H7 (cell line): ENCODE measurements at regions not wholly inside any gene's neighbourhood (a gene's known extent, or its start where the extent isn't known, plus 50 kb on each side); places are given as distances from the start of the nearest gene placed in this dataset.

Experiments
- DNase-seq: peaks from one replicate; pipeline ENCODE4 v3.0.0; 2012
- H3K27me3 ChIP-seq: 2 replicates; pipeline ENCODE4 v1.6.0; 2011; ENCODE audit warnings: mild to moderate bottlenecking, low read length; ENCODE audit not compliant: control insufficient read depth, insufficient read depth
- H3K36me3 ChIP-seq: replicated peaks from 2 replicates; pipeline ENCODE4 v1.5.1; 2011; ENCODE audit warnings: low read length; ENCODE audit not compliant: control insufficient read depth, insufficient read depth
- H3K4me3 ChIP-seq: 2 replicates; pipeline ENCODE4 v1.5.1; 2011; ENCODE audit warnings: low read depth, mild to moderate bottlenecking, control low read depth, low read length, moderate library complexity; ENCODE audit not compliant: insufficient read depth

DNA sequence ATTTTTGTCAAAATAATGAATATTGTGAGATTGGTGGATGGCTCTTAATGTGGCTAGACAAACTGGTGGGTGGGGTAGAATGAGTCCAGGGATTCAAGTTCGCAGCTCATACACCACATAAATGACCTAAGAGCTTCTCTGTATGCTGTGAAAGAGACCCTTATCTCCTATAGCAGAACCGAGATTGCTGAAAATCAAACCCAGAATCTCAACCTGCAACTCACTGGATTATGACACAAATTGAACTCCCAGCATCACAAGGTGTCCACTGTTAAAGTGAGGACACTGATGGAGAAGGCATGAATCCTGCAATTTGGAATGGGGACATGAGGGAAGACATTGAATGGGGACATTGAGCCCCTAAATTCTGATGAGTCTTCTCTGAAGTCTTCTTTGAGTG is 51.3 kb upstream of the CNKSR3 start:
- Histone ChIP-seq H3K27me3 (no peaks in the 10 kb centered on the region), H3K4me3 (no peak overlapping the region), H3K36me3 (no peaks in the 10 kb centered on the region)
- no peak for DNase-seq

GRCh38 chr6:154565331-154565730 is 54.8 kb upstream of the CNKSR3 start:
- Histone ChIP-seq H3K36me3 (no peaks in the 10 kb centered on the region), H3K27me3 (no peaks in the 10 kb centered on the region), H3K4me3 (no peak overlapping the region)
- no peak for DNase-seq

- Histone ChIP-seq H3K4me3 (no peak overlapping the region), H3K36me3 (no peaks in the 10 kb centered on the region), H3K27me3 (no peaks in the 10 kb centered on the region)
- no peak for DNase-seq
Measured at GRCh38 chr6:154566866-154567265, 56.4 kb upstream of the CNKSR3 start.

- Histone ChIP-seq H3K27me3 (no peaks in the 10 kb centered on the region), H3K36me3 (no peaks in the 10 kb centered on the region), H3K4me3 (no peak overlapping the region)
- DNase-seq = no peak
Measured at GRCh38 chr6:154567695-154568220, 57.3 kb upstream of the CNKSR3 start.

- DNase-seq = no peak
- H3K27me3 ChIP-seq = no peaks in the 10 kb centered on the region
- H3K36me3 ChIP-seq = no peaks in the 10 kb centered on the region
- no peak overlapping the region for H3K4me3 ChIP-seq
Measured at GRCh38 chr6:154569156-154569862, 58.8 kb upstream of the CNKSR3 start.

DNA sequence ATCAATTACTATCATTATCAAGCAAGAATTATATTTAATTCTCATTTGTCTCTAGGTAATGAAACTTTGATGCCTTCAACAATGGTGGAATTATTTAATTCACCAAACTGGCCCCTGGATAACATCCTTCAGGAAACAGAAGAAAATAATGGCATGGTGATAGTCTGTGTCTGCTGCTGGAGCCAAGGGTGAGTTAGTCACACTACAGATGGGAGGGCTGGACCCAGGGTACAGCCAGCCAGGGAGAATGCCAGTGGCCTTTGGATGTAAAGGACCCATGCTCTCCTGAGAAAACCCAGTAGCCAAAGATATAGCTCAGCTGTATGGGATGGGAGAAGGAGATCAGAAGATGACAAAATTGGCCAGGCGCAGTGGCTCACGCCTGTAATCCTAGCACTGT is 60.0 kb upstream of the CNKSR3 start:
- H3K27me3 ChIP-seq = no peaks in the 10 kb centered on the region
- no peak overlapping the region for H3K4me3 ChIP-seq
- H3K36me3 ChIP-seq = no peaks in the 10 kb centered on the region
- DNase-seq = no peak

- H3K36me3 ChIP-seq = no peaks in the 10 kb centered on the region
- no peak overlapping the region for H3K4me3 ChIP-seq
- no peak for DNase-seq
- H3K27me3 ChIP-seq = no peaks in the 10 kb centered on the region; the same call in 1 of the 2 replicates
Measured at GRCh38 chr6:154572556-154572955, 62.1 kb upstream of the CNKSR3 start.

DNA sequence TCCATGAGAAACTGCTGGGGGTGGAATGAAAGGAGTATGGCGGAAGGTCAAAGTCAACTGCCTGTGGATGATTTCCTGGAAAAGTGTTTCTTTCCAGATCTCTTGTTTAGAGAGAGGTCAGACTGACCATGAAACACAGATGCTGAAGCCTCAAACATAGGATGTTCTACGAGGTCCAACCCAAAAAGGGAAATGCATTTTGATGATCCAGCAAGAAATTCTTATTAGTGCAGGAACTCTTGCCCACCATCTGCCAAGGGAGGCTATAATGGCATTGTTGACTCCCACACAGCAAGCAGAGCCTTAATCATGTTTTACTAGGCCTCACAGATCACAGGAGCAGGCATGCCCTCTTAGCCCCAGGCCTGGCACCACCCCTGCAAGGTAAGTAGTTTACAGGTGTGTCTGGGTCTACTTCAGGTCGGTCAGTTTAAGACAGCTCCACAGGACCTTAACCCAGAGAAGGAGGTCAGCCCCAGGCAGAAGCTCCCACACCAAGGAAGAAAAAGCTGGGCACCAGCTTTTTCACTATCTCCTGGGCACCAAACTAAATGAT is 67.6 kb upstream of the CNKSR3 start:
- no peak overlapping the region for H3K4me3 ChIP-seq
- no peaks in the 10 kb centered on the region; the same call in 1 of the 2 replicates for H3K27me3 ChIP-seq
- no peak for DNase-seq
- H3K36me3 ChIP-seq = no peaks in the 10 kb centered on the region

DNA sequence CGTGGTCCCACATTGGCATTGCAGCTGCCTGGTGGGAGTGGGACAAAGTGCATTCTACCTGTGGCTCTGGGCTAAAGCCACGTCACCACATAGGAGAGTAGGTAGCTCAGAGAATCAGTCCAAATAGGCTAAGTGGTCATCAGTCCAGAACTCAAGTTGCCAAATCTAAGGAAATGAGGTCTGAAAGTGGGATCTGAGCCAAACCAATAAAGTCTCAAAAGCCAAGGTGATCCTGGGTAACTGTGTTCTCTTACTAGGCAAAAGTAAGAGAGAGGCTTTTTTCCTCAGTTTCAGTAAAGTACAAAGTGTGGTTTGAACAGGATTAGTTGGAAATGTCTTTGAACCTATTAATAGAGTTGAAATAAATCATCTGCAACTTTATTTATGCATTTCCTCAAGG is 68.6 kb upstream of the CNKSR3 start:
- no peak for DNase-seq
- H3K36me3 ChIP-seq = no peaks in the 10 kb centered on the region
- no peaks in the 10 kb centered on the region; the same call in 1 of the 2 replicates for H3K27me3 ChIP-seq
- H3K4me3 ChIP-seq = no peak overlapping the region

GRCh38 chr6:154579485-154579884 is 69.0 kb upstream of the CNKSR3 start:
- Histone ChIP-seq H3K36me3 (no peaks in the 10 kb centered on the region), H3K27me3 (no peaks in the 10 kb centered on the region; the same call in 1 of the 2 replicates), H3K4me3 (no peak overlapping the region)
- DNase-seq = no peak

DNA sequence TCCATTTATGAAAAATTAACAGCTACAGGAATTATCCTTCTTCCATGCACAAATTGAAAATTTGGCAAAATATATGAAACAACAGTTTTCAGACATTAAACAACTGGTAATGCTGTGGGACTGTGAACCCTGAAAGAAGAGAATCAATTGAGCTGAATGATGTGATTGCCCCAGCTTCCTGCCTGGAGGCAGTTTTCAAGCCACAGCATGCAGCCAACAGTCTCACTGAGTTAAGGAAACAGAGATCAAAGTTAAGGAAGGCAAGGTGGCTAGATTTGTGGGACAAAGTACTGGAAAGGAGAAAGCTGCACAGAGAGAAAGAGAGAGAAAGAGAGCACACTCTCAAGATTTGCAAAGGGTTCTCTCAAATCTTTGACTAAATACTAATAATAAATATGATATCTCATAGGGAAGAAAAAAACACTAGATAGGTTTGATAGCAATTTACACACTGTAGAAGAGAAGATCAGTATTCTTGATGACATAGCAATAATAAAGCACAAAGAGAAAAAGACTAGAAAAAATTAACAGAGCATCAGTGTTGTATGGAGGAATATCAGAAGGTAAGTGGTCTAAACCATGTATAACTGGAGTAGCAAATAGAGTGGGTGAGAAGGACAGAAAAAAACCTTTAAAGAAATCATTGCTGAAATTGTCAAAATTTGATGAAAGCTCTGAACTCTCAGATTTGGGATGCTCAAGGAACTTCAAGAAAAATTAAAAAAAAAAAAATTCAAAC is 70.1 kb upstream of the CNKSR3 start:
- H3K4me3 ChIP-seq = no peak overlapping the region
- H3K27me3 ChIP-seq = no peaks in the 10 kb centered on the region; the same call in 1 of the 2 replicates
- no peak for DNase-seq
- H3K36me3 ChIP-seq = no peaks in the 10 kb centered on the region

- H3K4me3 ChIP-seq = no peak overlapping the region
- DNase-seq = no peak
- H3K36me3 ChIP-seq = no peaks in the 10 kb centered on the region
Measured at GRCh38 chr6:154582696-154583095, 72.2 kb upstream of the CNKSR3 start.

DNA sequence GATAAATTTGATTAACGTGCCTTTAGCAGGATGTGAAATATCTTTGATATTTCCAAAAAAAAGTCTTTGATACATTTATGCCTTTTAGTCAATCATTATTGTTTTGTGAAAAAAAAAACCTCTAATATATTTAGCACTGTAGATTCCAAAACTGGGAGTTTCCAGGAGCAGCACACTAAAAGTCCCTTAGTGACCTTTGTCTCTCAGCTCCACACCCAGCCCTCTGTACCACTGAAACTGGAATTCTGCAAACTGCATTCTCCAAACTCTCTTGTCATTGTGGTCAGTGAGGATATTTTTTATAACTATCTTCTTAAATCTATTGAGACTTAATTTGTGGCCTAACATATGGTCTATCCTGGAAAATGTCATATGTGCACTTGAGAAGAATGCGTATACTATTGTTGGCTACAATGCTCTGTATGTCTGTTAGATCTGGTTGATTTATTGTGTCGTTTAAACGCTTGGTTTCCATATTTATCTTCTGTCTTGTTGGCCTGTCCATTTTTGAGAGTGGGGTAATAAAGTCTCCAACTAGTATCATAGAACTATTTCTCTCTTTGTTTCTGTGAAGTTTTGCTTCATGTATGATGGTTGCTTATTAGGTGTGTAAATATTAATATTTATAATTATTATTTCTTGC is 73.2 kb upstream of the CNKSR3 start:
- DNase-seq = no peak
- H3K36me3 ChIP-seq = no peaks in the 10 kb centered on the region
- H3K4me3 ChIP-seq = no peak overlapping the region

More at GRCh38 chr6:154582696-154583095, 72.2 kb upstream of the CNKSR3 start:
- H3K27me3 ChIP-seq = no peaks in the 10 kb centered on the region

DNA sequence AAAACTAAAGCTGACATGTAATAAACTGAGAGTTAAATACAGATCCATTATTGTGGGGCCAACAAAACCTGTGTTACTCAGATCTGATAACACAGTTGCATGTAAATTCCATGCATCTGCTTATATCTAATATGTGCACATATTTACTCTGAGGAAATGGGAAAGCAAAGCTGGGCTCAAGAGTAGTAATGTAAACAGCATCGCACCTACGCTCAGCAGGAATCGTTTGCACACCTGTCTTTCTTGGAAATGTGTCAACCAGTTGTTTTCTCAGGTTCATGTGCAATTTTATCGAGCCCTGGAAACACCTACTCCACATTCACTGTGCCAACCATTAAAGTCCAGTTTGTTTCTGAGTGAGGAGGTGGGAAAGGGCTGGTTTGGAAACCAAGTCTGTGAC is 80.3 kb upstream of the CNKSR3 start:
- DNase-seq = no peak
- Histone ChIP-seq H3K4me3 (no peak overlapping the region), H3K27me3 (no peaks in the 10 kb centered on the region), H3K36me3 (no peaks in the 10 kb centered on the region)

More for the DNA sequence above, 73.2 kb upstream of the CNKSR3 start:
- H3K27me3 ChIP-seq = no peaks in the 10 kb centered on the region
